Fibroblast of peridontal ligament (primary cell): ENCODE measurements at regions not wholly inside any gene's neighbourhood (a gene's known extent, or its start where the extent isn't known, plus 50 kb on each side); places are given as distances from the start of the nearest gene placed in this dataset.
"Not testable (repeated sequence)": the region's sequence is repeated elsewhere in the genome, so short reads cannot be mapped to it uniquely, and the experiment has no call there.

ENCODE experiments used
- DNase-seq: peaks from one replicate; pipeline ENCODE4 v3.0.0-alpha.2; 2010; ENCODE audit errors: extremely low read depth

GRCh38 chrX:1778817-1779216 is 164.0 kb downstream of the ASMT start:
- DNase-seq, result no peak

GRCh38 chrX:1779626-1780025 is 164.8 kb downstream of the ASMT start:
- no peak for DNase-seq

DNA sequence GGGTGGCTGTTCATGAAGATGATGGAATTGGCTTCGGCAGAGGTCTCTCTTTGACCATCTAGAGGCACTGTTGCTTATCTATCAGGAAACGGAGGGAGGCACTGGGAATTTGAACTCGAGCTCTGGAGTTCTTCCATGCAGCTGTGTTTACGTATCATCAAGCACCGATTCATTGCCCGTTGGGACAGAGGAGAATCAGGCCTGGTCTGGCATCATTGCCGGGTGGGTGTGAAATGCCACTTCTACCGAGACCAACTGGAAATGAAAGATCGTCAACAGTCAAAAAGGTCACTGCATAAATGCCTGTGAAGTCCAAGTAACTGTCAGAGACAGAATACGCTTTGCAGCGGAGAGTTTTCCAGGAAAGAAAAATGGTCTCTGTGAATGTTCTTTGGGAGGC is 166.9 kb downstream of the ASMT start:
- DNase-seq, result no peak

- no peak for DNase-seq
These were observed 169.9 kb downstream of the ASMT start for GRCh38 chrX:1784773-1785172.

- no peak for DNase-seq
These were observed 173.5 kb downstream of the ASMT start for GRCh38 chrX:1788300-1788911.

DNA sequence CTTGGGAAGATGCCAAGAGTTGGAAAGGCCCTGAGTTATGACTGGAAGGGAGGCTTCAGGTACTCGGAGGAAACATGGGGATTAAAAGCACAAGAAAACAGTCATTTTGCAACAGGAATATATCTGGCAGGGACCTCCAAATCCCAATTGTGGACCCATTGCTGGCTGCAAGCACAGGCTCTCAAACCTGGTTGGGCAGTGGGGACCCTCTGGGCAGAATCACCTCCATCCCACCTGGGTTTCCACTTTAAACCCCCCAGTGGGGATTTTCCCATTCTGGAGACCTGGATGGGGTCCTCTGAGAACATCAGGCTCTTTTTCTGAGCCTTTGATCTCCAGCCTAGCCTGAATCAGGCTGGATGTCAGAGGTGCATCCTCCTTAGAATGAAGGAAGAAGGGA is 177.8 kb downstream of the ASMT start:
- no peak for DNase-seq

- DNase-seq, result no peak
These were observed 179.7 kb downstream of the ASMT start for GRCh38 chrX:1794586-1794985.

GRCh38 chrX:1802912-1803311 is 188.1 kb downstream of the ASMT start:
- DNase-seq, result no peak

DNA sequence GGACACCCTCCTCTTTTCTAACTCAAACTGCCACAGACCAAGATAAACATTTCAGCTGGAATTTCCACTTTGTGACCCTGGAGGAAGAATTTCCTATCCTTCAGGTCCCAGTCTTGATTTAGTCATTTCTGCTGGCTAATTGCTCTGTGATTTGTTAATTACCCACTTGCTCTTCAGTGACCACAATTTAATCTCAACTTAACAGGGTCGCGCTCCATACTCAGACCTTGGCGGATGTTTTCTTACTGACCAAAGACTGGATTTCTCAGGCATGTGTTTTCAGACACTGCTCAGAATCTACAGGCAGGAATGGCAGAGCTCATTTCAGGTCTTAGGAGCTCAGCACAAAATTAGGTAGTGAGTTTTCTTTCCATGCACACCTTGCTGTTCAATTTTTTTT is 188.9 kb downstream of the ASMT start:
- no peak for DNase-seq

GRCh38 chrX:1807301-1807731 is 192.5 kb downstream of the ASMT start:
- peak; percentile 42 for DNase-seq

DNA sequence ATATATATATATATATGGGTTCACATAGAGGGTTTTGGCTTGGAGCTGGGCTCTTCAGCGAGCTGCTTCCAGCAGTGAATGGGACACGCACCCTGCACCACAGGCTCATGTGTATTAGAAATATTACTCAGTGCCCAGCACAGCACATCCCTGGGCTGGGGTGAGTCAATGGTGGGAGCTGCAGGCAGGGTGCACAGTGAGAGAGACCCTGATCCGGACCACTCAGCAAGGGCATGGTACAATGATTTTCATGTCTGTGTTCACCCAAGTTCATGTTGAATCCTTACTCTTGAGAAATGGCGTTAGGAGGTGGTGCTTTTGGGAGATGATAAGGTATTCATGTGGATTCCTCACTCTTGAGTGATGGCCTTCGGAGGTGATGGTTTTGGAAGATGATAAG is 194.7 kb downstream of the ASMT start:
- DNase-seq, result no peak

GRCh38 chrX:1813809-1814208 is 198.9 kb downstream of the ASMT start:
- no peak for DNase-seq

DNA sequence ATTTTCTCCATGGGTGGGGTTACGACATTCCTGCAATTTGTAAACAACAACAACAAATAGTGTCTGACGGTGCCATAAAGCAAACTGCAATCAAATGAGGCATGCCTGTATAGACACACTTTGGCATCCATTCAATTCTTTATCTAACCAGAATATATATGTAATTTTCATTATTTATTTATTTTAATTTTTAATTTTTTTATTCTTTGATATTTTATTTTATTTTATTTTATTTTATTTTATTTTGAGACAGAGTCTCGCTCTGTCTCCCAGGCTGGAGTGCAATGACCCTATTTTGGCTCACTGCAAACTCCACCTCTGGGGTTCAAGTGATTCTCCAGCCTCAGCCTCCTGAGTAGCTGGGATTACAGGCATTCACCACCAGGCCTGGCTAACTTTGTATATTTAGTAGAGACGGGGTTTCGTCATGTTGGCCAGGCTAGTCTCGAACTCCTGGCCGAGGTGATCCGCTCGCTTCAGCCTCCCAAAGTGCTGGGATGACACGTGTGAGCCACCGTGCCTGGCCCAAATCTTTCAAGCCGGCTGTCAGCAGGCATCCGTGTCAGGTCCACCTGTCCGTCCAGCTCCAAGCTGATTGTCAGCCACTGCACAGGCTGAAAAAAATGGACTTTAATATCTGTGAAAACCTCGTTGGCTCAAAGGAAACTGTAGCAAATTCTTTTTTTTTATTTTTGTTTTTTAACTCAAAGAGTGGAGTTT is 200.8 kb downstream of the ASMT start:
- no peak for DNase-seq

DNA sequence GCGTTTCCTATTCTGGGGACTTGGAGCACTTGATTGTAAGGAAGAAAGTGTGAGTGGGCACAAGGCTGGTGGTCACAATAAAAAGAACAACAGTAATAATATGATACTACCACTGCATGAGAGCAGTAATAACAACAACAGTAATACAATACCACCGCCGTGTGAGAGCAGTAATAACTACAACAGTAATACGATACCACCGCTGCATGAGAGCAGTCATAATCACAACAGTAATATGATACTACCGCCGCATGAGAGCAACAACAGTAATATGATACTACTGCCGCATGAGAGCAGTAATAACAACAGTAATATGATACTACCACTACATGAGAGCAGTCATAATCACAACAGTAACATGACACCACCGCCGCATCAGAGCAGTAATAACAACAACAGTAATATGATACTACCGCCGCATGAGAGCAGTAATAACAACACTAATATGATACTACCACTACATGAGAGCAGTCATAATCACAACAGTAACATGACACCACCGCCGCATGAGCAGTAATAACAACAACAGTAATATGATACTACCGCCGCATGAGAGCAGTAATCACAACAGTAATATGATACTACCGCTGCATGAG is 201.6 kb downstream of the ASMT start:
- not testable (repeated sequence) for DNase-seq

- DNase-seq, result no peak
These were observed 207.0 kb downstream of the ASMT start for GRCh38 chrX:1821846-1822245.

DNA sequence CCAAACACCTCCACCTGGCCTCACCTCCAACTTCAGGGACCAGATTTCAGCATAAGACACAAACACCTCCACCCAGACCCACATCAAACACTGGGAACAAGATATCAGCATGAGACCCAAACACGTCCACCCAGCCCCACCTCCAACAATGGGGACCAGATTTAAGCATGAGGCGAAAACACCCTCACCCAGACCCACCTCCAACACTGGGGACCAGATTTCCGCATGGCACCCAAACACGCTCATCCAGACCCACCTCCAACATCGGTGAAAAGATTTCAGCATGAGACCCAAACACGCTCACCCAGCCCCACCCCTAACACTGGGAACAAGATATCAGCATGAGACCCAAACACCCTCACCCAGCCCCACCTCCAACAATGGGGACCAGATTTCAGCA is 210.0 kb downstream of the ASMT start:
- no peak for DNase-seq

DNA sequence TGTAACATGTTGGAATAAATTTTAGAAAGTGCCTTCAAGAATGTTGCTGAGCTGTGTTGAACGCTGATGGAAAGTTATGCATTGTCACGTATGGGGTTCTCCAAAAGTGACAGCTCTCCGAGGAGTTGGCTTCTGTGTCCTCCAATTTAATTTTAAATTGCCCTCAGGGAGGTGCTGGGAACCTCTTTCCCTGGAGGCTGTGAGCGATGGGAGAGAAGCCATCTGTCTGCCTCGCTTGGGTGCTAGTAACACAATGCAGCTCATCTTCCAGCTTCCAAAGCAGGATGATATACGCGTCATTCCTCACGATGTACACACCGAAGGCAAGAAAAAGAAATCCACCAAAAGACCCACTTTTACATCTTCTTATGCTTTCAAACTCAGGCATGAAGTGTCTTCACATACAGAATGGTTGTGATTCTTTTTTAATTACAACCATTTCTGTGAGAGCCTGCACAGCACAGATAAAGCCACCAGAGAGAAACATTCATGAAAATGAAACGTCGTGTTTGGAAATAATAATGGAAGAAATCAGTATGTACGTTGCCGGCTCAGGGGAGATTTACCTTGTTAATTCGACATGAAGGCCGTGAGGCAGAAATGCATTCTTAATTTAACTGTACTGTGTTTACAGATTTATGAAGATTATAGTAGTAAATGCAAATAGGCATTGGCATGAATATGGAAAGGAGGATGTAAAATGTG is 218.9 kb downstream of the ASMT start:
- DNase-seq, result no peak

DNA sequence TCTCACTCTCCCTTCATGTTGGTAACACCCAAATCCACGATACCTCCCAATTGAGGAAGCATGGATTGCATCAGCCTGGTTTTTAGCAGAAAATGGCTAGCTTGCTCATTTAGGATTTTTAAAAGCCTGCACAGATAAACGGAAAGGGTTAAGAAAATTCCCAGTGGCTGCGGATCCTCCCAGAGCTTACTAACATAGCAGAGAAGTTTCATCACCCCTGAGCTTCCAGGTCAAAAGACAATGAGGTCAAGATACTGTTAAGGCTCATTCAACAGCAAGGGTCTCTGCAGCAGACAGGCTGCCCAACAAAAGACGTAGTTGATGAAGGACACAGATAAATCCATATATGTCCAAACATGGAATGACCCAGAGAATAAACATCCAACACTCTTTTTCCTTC is 220.2 kb downstream of the ASMT start:
- DNase-seq, result no peak

DNA sequence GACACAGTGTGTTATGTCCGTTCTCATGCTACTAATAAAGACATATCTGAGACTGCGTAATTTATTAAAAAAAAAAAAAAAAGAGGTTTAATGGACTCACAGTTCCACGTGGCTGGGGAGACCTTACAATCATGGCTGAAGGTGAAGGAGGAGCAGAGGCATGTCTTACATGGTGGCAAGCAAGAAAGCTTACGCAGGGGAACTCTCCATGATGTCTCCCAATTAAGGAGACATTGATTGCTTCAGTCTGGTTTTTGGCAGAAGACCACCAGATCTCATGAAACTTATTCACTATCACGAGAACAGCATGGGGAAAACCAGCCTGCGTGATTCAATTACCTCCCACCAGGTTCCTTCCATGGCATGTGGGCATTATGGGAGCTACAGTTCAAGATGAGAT is 221.8 kb downstream of the ASMT start:
- DNase-seq, result no peak

- DNase-seq, result no peak
These were observed 226.9 kb downstream of the ASMT start for GRCh38 chrX:1841746-1842145.

DNA sequence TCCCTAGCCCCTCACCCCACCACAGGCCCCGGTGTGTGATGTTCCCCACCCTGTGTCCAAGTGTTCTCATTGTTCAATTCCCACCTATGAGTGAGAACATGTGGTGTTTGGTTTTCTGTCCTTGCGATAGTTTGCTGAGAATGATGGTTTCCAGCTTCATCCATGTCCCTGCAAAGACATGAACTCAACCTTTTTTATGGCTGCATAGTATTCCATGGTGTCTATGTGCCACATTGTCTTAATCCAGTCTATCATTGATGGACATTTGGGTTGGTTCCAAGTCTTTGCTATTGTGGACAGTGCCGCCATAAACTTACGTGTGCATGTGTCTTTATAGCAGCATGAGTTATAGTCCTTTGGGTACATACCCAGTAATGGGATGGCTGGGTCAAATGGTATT is 232.1 kb downstream of the ASMT start:
- DNase-seq, result not testable (repeated sequence)

GRCh38 chrX:1847790-1848189 is 232.9 kb downstream of the ASMT start:
- DNase-seq, result not testable (repeated sequence)

DNA sequence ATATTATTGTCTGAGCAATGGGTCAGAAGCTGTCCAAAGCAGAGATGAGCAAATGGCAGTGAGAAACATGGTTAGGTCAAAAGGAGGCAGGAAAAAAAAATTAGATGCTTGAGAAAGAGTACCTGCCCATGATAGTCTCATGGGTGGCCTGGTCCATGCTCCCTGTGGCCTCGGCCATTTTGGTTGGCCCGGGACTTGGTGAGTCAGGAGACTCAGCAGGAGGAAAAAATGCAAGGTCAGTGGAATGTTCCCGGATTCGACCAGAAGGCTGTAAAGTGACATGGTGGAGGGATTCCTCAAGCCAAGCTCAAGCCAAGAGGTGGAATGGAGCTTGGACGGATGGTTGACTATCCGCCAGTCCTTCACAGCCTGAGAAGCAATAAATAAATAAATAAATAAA is 236.7 kb downstream of the ASMT start:
- no peak for DNase-seq
